Esophagus muscularis mucosa (tissue), 4 donors: ENCODE measurements at regions not wholly inside any gene's neighbourhood (a gene's known extent, or its start where the extent isn't known, plus 50 kb on each side); places are given as distances from the start of the nearest gene placed in this dataset.

Experiments
- DNase-seq: peaks from one replicate; pipeline ENCODE4 v3.0.0-alpha.2; 2017; ENCODE audit errors: extremely low spot score
- H3K27ac ChIP-seq, 4 donors: fragments of 200-600 bp; sonication (generic); replicated peaks in 1 of 4; 1 replicate in 3 of 4; 2 replicates in 1 of 4; pipeline ENCODE4 v1.5.1; 2016 to 2019; ENCODE audit warnings: mild to moderate bottlenecking in 1 of 4
- H3K27me3 ChIP-seq, 4 donors: fragments of 200-600 bp; sonication (generic); one replicate each; pipeline versions ENCODE4 v1.5.1 to v1.6.0; 2016 to 2019
- H3K36me3 ChIP-seq, 4 donors: fragments of 200-600 bp; sonication (generic); one replicate each; pipeline ENCODE4 v1.5.1; 2016 to 2019
- H3K4me1 ChIP-seq, 4 donors: fragments of 200-600 bp; sonication (generic); one replicate each; pipeline ENCODE4 v1.5.1; 2016 to 2019
- H3K4me3 ChIP-seq, 4 donors: fragments of 200-600 bp; sonication (generic); 1 replicate in 2 of 4; 2 replicates in 2 of 4; pipeline ENCODE4 v1.5.1; 2016 to 2019; ENCODE audit warnings: mild to moderate bottlenecking in 4 of 4, moderate library complexity in 1 of 4
- H3K9me3 ChIP-seq, 4 donors: fragments of 200-600 bp; sonication (generic); 1 replicate in 3 of 4; 2 replicates in 1 of 4; pipeline ENCODE4 v1.5.1; 2016 to 2019
- CTCF ChIP-seq, 3 experiments: fragments of 200-600 bp in 2 of 3; fragments of 450-650 bp in 1 of 3; sonication (generic) in 2 of 3; IDR thresholded peaks; one replicate each; pipeline ENCODE4 v1.5.1; 2017 to 2019; ENCODE audit warnings: antibody characterized with exemption in 3 of 3, mild to moderate bottlenecking in 2 of 3, moderate library complexity in 1 of 3
- EP300 ChIP-seq: sonication (generic); formaldehyde crosslinking; IDR thresholded peaks from one replicate; pipeline ENCODE4 v1.6.1; 2017; ENCODE audit warnings: antibody characterized with exemption
- POLR2A ChIP-seq: fragments of 450-650 bp; IDR thresholded peaks from one replicate; pipeline ENCODE4 v1.6.1; 2017; ENCODE audit warnings: antibody characterized with exemption, moderate library complexity, mild to moderate bottlenecking, low read depth
- POLR2AphosphoS5 ChIP-seq, 2 donors: sonication (generic); formaldehyde crosslinking; IDR thresholded peaks; one replicate each; pipeline ENCODE4 v1.6.1; 2017; ENCODE audit warnings: antibody characterized with exemption in 2 of 2
- WGBS: methylation state at CpG from one replicate; pipeline ENCODE4 v1.1.5; 2018; 5-methylcytosine and 5-hydroxymethylcytosine counted together
- intact Hi-C: fragments of 100-400 bp; cut with DNase I; formaldehyde crosslinking; loops from one replicate; pipeline ENCODE4 v1.15.1; 2023

- H3K4me1 ChIP-seq = no peaks in the 10 kb centered on the region
- H3K27ac ChIP-seq = no peak overlapping the region
- no peak for DNase-seq
- no peaks in the 10 kb centered on the region for H3K9me3 ChIP-seq
- WGBS = 86% methylated on average over 8 of the region's 8 CpGs
- intact Hi-C loops = no loop called here
- no peak overlapping the region for H3K4me3 ChIP-seq
- H3K36me3 ChIP-seq = no peaks in the 10 kb centered on the region
- H3K27me3 ChIP-seq = peaks cover 0 to 4% (median 0%) of the 10 kb centered on the region in 4 donors
- TF ChIP-seq EP300 (no peak), POLR2A (no peak), POLR2AphosphoS5 (IDR thresholded peaks at IDR 0.05) (no peak), CTCF (IDR thresholded peaks at IDR 0.05) (no peak)
Observed at GRCh38 chr6:106790149-106790770, 160.9 kb downstream of the QRSL1 start.

GRCh38 chr6:106789428-106790148 is 160.2 kb downstream of the QRSL1 start:
- Histone ChIP-seq H3K4me1 (no peaks in the 10 kb centered on the region), H3K27me3 (peaks cover 0 to 4% (median 0%) of the 10 kb centered on the region in 4 donors), H3K27ac (no peak overlapping the region), H3K9me3 (no peaks in the 10 kb centered on the region), H3K4me3 (no peak overlapping the region), H3K36me3 (no peaks in the 10 kb centered on the region)
- intact Hi-C loops = no loop called here
- TF ChIP-seq EP300 (no peak), CTCF (IDR thresholded peaks at IDR 0.05) (no peak), POLR2AphosphoS5 (IDR thresholded peaks at IDR 0.05) (no peak), POLR2A (no peak)
- DNase-seq = no peak
- 73% methylated on average over 3 of the region's 3 CpGs for WGBS

GRCh38 chr6:106788761-106789160 is 159.4 kb downstream of the QRSL1 start:
- WGBS = 78% methylated on average over 2 of the region's 2 CpGs
- intact Hi-C loops = no loop called here
- Histone ChIP-seq H3K4me3 (no peak overlapping the region), H3K27me3 (peaks cover 0 to 4% (median 0%) of the 10 kb centered on the region in 4 donors), H3K9me3 (no peaks in the 10 kb centered on the region), H3K4me1 (no peaks in the 10 kb centered on the region), H3K27ac (no peak overlapping the region), H3K36me3 (no peaks in the 10 kb centered on the region)
- TF ChIP-seq CTCF (IDR thresholded peaks at IDR 0.05) = no peak
- no peak for DNase-seq

- no peak for DNase-seq
- TF ChIP-seq POLR2AphosphoS5 (IDR thresholded peaks at IDR 0.05) (no peak), POLR2A (no peak), EP300 (no peak), CTCF (IDR thresholded peaks at IDR 0.05) (no peak)
- peaks cover 0 to 4% (median 0%) of the 10 kb centered on the region in 4 donors for H3K27me3 ChIP-seq
- intact Hi-C loops = no loop called here
- no peak overlapping the region for H3K27ac ChIP-seq
- no peaks in the 10 kb centered on the region for H3K36me3 ChIP-seq
- H3K4me1 ChIP-seq = no peaks in the 10 kb centered on the region
- 90% methylated on average over 11 of the region's 11 CpGs for WGBS
- no peak overlapping the region for H3K4me3 ChIP-seq
- no peaks in the 10 kb centered on the region for H3K9me3 ChIP-seq
Observed at GRCh38 chr6:106787327-106788196, 158.2 kb downstream of the QRSL1 start.
